Activated T-cell treated with anti-CD3 and anti-CD28 coated beads, Interleukin-2, amount 50 U/mL, for 24 hours (primary cell): ENCODE measurements at regions not wholly inside any gene's neighbourhood (a gene's known extent, or its start where the extent isn't known, plus 50 kb on each side); places are given as distances from the start of the nearest gene placed in this dataset.
"Not testable (repeated sequence)": the region's sequence is repeated elsewhere in the genome, so short reads cannot be mapped to it uniquely, and the experiment has no call there.

Experiments used
- DNase-seq: peaks from one replicate; pipeline ENCODE4 v3.0.0-alpha.2; 2020
- H3K27ac Mint-ChIP-seq: 2 replicates; pipeline ENCODE4 v1.8.0; 2020; ENCODE audit warnings: mild to moderate bottlenecking, mixed read lengths
- H3K27me3 Mint-ChIP-seq: 2 replicates; pipeline ENCODE4 v1.8.0; 2020; ENCODE audit warnings: mixed read lengths
- H3K36me3 Mint-ChIP-seq: 2 replicates; pipeline ENCODE4 v1.8.0; 2020; ENCODE audit warnings: low read depth, mixed read lengths
- H3K4me1 Mint-ChIP-seq: 2 replicates; pipeline ENCODE4 v1.8.0; 2020; ENCODE audit warnings: low read depth, mixed read lengths
- H3K4me3 Mint-ChIP-seq: 2 replicates; pipeline ENCODE4 v1.8.0; 2020; ENCODE audit warnings: mild to moderate bottlenecking, moderate library complexity, mixed read lengths
- H3K9me3 Mint-ChIP-seq: 2 replicates; pipeline ENCODE4 v1.8.0; 2020; ENCODE audit warnings: mixed read lengths

DNA sequence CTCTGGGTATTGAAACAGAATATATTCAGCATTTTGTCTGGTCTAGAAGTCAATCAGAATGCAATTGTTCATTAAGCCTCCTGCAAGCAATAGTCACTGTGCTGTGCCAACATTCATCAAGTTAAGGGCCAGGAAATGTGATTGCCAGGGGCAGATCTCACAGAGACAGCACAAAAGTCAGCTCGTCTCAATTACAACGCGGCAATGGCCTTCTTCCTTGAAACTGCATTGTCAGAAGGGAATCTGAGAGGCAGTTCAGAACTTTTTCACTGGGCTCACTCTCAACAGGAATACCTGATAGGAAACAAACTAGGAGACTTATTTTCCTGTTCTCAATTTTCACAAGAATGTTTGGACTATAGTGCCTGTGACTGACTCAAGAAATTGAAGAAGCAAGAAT, 131.1 kb upstream of the NR3C2 start:
- Mint-ChIP-seq H3K9me3 (peaks cover 15% of the 10 kb centered on the region), H3K27me3 (no peaks in the 10 kb centered on the region), H3K4me3 (no peak overlapping the region), H3K36me3 (peaks cover 6% of the 10 kb centered on the region), H3K4me1 (no peaks in the 10 kb centered on the region), H3K27ac (no peak overlapping the region)
- DNase-seq: no peak

DNA sequence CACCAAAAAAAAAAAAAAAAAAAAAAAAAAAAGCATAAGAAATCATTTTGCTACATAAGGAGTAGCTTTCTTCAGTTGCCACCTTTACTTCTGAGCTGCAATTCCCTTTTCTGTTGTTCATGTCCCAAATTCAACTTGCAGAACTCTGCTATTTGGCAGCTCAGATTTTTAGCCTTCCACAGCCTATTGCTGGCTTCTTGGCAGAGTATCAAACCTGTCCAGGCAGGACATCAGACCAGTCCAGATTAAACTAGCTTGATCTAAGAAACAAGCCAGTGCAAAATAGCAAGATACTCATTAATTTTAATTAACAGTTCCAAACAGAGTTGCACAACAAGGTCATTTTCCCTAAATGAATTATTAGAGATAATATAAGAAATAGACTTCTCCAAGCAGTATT, 123.6 kb upstream of the NR3C2 start:
- peaks cover 7% of the 10 kb centered on the region for H3K36me3 Mint-ChIP-seq
- no peak overlapping the region for H3K4me3 Mint-ChIP-seq

DNA sequence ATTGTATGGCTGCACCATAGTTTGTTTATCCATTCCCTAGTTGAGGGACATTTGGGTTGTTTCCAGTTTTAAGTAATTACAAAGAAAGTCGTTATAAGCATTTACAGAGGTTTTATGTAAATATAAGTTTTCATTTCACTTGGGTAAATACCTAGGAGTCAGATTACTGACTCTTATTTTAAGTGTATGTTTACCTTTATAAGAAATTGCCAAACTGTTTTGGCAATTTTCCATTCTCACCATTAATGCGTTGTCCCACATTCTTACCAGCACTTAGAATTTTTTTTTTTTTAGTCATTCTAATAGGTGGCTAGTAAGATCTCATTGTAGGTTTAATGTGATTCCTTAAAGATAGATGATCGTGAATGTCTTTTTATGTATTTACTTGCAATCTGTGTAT, 121.5 kb upstream of the NR3C2 start:
- DNase-seq: no peak
- Mint-ChIP-seq H3K4me1 (no peaks in the 10 kb centered on the region), H3K27ac (no peak overlapping the region), H3K4me3 (no peak overlapping the region), H3K9me3 (peaks cover 6% of the 10 kb centered on the region), H3K27me3 (no peaks in the 10 kb centered on the region), H3K36me3 (peaks cover 2% of the 10 kb centered on the region)

More for the DNA sequence above, 123.6 kb upstream of the NR3C2 start:
- Mint-ChIP-seq H3K9me3 (peaks cover 20% of the 10 kb centered on the region), H3K27ac (no peak overlapping the region), H3K4me1 (no peaks in the 10 kb centered on the region), H3K27me3 (no peaks in the 10 kb centered on the region)
- no peak for DNase-seq

DNA sequence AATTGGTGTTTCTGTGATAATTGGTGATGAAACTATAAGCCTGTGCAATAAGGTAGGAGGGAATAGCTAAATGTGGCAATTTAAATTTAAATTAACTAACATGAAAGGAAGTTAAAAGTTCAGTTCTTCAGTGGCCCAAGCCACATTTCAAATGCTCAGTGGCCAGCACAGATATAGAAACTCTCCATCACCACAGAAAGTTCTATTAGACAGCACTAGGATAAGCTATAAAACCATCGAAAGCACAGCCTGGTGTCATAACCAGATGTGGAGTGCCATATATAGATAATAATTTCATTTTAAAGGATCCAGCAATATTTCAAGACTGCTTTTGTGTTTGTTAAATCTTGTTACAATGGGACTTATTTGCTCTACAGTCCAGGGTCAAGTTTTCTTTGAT, 119.3 kb upstream of the NR3C2 start:
- no peak overlapping the region for H3K27ac Mint-ChIP-seq
- H3K4me3 Mint-ChIP-seq: no peak overlapping the region
- H3K9me3 Mint-ChIP-seq: no peaks in the 10 kb centered on the region
- no peaks in the 10 kb centered on the region for H3K36me3 Mint-ChIP-seq
- H3K4me1 Mint-ChIP-seq: no peaks in the 10 kb centered on the region
- no peaks in the 10 kb centered on the region for H3K27me3 Mint-ChIP-seq
- DNase-seq: no peak

DNA sequence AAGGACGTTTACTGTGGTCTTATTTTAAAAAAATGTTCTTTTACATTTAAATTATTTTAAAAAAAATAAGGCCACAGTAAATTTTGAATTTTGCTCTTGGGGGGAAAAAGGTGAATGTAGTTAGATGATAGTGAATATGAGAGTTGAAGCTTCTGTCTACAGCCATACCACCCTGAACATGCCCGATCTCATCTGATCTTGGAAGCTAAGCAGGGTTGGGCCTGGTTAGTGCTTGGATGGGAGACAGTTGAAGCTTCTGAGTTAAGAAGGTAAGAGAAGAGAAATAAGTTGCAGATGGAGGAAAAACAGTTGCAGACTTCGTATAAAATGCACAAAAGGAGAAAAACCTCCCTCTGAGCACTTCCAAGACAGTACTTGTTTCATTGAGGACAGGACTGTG, 115.6 kb upstream of the NR3C2 start:
- Mint-ChIP-seq H3K4me3 (no peak overlapping the region), H3K36me3 (no peaks in the 10 kb centered on the region), H3K9me3 (no peaks in the 10 kb centered on the region), H3K4me1 (no peaks in the 10 kb centered on the region), H3K27me3 (no peaks in the 10 kb centered on the region), H3K27ac (no peak overlapping the region)
- no peak for DNase-seq

DNA sequence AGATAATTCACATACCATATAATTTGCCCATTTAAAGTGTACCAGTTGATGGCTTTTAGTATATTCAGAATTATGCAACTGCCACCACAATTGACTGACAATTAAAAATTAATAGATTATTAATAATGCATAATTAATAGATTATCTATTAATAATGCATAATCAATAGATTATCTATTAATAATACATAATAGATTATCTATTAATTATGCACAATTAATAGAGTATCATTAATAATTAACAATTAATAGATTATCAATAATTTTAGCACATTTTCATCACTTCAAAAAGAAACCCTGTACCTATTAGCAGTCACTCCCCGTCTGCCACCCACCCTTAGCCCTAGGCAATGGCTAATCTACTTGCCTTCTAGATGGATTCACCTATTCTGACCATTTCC, 108.6 kb upstream of the NR3C2 start:
- H3K4me3 Mint-ChIP-seq: no peak overlapping the region
- no peaks in the 10 kb centered on the region for H3K27me3 Mint-ChIP-seq
- H3K4me1 Mint-ChIP-seq: no peaks in the 10 kb centered on the region
- no peak for DNase-seq
- H3K36me3 Mint-ChIP-seq: no peaks in the 10 kb centered on the region
- no peaks in the 10 kb centered on the region for H3K9me3 Mint-ChIP-seq
- no peak overlapping the region for H3K27ac Mint-ChIP-seq

DNA sequence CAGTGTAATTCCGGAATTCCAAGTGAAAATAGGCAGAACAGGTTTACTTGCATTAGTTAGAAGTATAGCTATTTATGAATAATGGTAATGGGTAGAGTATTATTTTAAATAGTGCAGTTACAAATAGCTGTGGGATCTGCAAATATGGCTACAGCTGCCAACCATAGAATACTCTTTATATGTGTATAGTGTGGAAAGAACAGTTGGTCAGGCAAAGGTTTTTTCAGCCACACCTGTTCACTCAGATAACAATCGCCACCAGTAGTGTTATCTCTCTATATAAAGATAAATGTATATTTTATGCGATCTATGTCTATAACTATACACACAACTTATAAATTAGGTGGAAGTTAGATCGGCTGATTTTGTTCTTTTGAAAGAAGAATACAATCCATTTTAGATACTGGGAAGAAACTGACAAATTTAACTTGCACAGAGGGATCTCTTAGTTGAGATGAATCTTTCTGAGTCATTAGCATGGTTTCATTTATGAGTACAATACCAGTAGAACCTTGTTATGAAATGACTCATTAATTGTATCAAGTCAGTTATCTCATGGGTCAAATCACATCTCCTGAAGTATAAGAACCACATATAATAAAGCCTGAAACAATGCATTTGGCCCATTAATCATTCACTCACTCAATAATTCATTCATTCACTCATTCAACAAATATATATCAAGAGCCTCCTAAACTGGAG, 100.9 kb upstream of the NR3C2 start:
- DNase-seq: no peak
- H3K9me3 Mint-ChIP-seq: no peaks in the 10 kb centered on the region

DNA sequence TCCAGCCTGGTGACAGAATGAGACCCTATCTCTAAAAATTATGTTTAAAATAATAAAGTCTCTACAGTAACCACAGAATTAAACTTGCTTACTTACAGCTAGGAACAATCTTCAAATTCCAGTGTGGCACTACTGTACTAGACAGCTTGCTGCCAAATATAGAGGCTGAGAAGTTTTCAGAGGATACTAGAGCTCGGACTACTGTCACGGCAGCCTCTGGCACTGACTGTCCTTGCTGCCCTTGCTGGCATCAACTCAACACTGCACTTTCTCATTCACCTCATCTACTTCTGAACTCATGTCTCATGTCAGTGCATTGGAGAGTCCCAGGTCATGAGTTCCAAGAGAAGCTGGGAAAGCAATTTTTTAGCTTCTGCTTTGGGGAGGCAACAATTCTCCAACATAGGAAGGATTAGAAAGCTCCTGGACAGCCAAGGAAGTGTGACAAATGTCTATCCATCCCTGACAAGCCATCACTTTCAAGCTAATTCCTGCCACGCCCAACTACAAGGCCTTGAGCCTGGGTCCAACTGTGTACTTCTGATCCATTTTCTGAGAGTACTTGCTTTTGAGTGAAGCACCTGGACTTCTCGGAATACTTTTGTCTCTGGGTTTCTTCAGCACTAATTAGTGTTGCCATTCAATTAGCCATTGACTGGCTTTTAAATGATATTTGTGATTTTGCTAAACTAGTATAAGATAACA, 98.6 kb upstream of the NR3C2 start:
- Mint-ChIP-seq H3K9me3 (no peaks in the 10 kb centered on the region), H3K27ac (no peak overlapping the region), H3K27me3 (no peaks in the 10 kb centered on the region), H3K4me3 (no peak overlapping the region), H3K4me1 (peaks cover 4% of the 10 kb centered on the region), H3K36me3 (no peaks in the 10 kb centered on the region)
- DNase-seq: no peak

More for the DNA sequence above, 100.9 kb upstream of the NR3C2 start:
- Mint-ChIP-seq H3K4me1 (peaks cover 4% of the 10 kb centered on the region), H3K36me3 (no peaks in the 10 kb centered on the region), H3K4me3 (no peak overlapping the region), H3K27ac (no peak overlapping the region), H3K27me3 (no peaks in the 10 kb centered on the region)

DNA sequence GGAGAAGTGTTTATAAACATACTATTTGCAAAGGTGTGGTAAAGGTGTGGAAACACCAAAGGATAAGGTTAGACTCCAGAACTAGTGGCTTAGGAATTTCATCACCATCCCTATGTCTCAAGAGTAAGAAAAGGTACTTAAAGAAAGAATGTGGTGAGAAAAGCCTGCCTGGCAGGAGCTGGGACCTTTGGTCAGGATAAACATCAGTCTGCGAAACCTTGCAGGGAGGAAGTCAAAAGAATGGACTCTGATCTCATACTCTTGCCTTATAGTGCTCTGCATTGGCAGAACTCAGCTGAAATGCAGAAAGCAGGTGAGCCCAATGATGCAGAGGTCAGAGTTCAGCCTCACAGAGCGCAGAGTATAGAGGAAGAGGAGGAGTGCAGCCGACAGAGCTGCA, 97.2 kb upstream of the NR3C2 start:
- Mint-ChIP-seq H3K9me3 (peaks cover 4% of the 10 kb centered on the region), H3K4me3 (no peak overlapping the region), H3K4me1 (peaks cover 4% of the 10 kb centered on the region), H3K36me3 (no peaks in the 10 kb centered on the region), H3K27me3 (no peaks in the 10 kb centered on the region), H3K27ac (no peak overlapping the region)
- DNase-seq: no peak

DNA sequence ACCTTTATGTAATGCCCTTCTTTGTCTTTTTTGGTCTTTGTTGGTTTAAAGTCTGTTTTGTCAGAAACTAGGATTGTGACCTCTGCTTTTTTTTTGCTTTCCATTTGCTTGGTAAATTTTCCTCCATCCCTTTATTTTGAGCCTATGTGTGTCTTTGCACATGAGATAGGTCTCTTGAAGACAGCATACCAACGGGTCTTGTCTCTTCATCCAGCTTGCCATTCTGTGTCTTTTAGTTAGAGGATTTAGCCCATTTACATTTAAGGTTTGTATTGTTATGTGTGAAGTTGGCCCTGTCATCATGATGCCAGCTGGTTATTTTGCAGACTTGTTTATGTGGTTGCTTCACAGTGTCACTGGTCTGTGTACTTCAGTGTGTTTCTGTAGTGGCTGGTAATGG, 91.6 kb upstream of the NR3C2 start:
- H3K4me3 Mint-ChIP-seq, H3K27me3 Mint-ChIP-seq, DNase-seq, H3K4me1 Mint-ChIP-seq, H3K36me3 Mint-ChIP-seq, H3K27ac Mint-ChIP-seq: not testable (repeated sequence)
- H3K9me3 Mint-ChIP-seq: peaks cover 30% of the 10 kb centered on the region

DNA sequence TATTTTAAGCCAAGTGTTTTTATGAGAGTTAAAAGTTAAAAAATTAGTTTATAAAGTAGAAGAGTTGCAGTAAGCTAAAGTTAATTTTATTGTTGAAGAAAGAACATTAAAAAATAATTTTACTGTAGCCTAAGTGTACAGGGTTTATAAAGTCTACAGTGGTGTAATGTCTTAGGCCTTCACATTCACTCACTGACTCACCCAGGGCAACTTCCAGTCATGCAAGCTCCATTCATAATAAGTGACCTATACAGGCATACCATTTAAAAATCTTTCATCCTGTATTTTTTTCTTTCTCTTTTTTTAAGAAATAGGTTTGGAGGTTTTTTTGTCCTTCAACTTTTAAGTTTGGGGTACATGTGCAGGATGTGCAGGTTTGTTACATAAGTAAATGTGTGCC, 87.9 kb upstream of the NR3C2 start:
- no peak for DNase-seq
- H3K4me3 Mint-ChIP-seq: no peak overlapping the region
- H3K36me3 Mint-ChIP-seq: peaks cover 2% of the 10 kb centered on the region
- H3K9me3 Mint-ChIP-seq: peaks cover 30% of the 10 kb centered on the region
- H3K4me1 Mint-ChIP-seq: no peaks in the 10 kb centered on the region
- no peaks in the 10 kb centered on the region for H3K27me3 Mint-ChIP-seq
- no peak overlapping the region for H3K27ac Mint-ChIP-seq

DNA sequence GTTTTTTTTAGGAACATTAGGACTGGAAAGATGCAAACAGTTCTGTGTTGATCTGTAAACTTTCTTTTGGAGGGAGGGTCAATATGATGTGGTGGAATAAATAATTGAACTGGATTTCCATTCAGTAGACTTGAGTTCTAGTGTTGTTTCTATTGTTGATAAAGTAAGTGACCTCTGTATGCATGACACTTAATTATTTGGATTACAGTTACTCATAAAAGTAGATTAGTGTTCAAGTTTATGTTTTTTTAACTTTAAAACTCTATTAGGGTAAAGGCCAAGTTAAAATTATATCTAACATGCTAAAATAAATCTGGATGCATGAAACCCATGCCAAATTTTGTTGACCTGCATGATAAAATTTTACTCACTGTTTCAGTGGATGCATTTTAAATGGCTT, 85.4 kb upstream of the NR3C2 start:
- Mint-ChIP-seq H3K27me3 (no peaks in the 10 kb centered on the region), H3K27ac (no peak overlapping the region), H3K4me3 (no peak overlapping the region), H3K4me1 (no peaks in the 10 kb centered on the region), H3K36me3 (peaks cover 2% of the 10 kb centered on the region), H3K9me3 (peaks cover 11% of the 10 kb centered on the region)
- DNase-seq: no peak

DNA sequence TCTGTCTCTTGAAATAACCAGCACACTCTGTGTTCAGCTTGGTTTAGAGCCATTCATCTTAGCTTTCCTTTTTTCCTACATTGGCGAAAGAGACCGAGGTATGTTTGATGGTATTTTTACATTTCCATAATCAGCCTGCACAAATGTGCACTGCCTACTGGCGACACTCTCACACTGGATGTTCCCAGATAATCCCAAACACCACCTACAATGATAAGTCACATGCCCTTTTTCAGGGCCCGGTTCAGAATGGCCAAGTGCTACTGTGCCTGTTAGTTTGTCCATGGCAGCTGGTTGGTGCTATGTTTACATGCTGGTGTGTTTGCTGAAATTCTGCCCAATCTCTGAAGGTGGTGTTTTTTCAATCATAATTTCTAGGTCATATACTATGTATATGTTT, 80.8 kb upstream of the NR3C2 start:
- Mint-ChIP-seq H3K36me3 (no peaks in the 10 kb centered on the region), H3K27me3 (peaks cover 2% of the 10 kb centered on the region), H3K4me1 (no peaks in the 10 kb centered on the region), H3K9me3 (peaks cover 9% of the 10 kb centered on the region), H3K27ac (no peak overlapping the region), H3K4me3 (no peak overlapping the region)
- no peak for DNase-seq

DNA sequence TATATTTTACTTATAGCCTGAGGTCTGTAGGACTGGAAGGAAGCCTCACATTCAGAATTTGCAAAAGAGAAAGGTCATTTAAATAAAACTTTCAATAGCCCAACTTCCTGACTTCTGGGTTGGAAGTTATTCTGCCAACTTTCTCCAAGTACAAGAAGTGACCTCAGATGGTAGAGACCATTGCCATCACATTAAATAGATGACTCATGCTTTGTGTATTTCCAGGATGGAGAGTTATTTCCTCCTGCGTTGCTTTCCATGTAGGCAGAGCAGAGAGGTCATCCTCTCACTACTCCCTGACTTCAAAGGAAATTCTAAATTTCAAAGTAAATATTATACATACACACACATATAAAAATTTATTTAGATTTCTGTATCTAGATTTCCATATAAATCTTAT, 73.0 kb upstream of the NR3C2 start:
- Mint-ChIP-seq H3K4me1 (peaks cover 8% of the 10 kb centered on the region), H3K36me3 (no peaks in the 10 kb centered on the region), H3K27ac (no peak overlapping the region), H3K9me3 (peaks cover 14% of the 10 kb centered on the region), H3K27me3 (no peaks in the 10 kb centered on the region), H3K4me3 (no peak overlapping the region)
- DNase-seq: no peak

DNA sequence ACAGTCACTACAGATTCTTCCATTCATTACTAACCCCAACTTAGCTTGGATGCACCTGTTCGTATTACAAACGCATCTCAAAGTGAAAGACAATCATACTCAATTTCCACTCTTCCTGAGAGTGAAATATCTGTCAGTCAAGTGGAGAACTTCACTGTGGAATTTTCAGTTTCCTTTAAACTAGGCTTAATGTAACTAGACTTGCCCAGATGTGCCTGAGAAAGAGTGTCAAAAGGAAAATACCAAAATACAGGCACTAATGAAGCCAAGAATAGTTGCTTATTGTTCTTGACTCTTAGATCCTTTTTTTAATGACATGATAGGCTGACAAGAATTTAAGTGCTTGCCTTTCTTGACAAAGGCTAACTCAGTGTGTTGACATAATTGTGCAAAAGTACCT, 72.4 kb upstream of the NR3C2 start:
- no peak for DNase-seq
- no peaks in the 10 kb centered on the region for H3K36me3 Mint-ChIP-seq
- H3K27me3 Mint-ChIP-seq: no peaks in the 10 kb centered on the region
- H3K4me1 Mint-ChIP-seq: peaks cover 8% of the 10 kb centered on the region
- no peak overlapping the region for H3K27ac Mint-ChIP-seq
- H3K4me3 Mint-ChIP-seq: no peak overlapping the region
- H3K9me3 Mint-ChIP-seq: peaks cover 14% of the 10 kb centered on the region
